Erythroblast (primary cell): ENCODE measurements at regions not wholly inside any gene's neighbourhood (a gene's known extent, or its start where the extent isn't known, plus 50 kb on each side); places are given as distances from the start of the nearest gene placed in this dataset.

ENCODE experiments used
- GATA1 ChIP-seq: IDR thresholded peaks from 2 replicates; pipeline ENCODE4 v1.6.1; 2011; ENCODE audit warnings: low read depth, mild to moderate bottlenecking, control low read depth, low read length, moderate library complexity
- POLR2A ChIP-seq: IDR thresholded peaks from 2 replicates; pipeline ENCODE4 v1.6.1; 2011; ENCODE audit warnings: mild to moderate bottlenecking, low read length

- TF ChIP-seq POLR2A: no peak
- TF ChIP-seq GATA1: no peak
These were observed 242.5 kb upstream of the RFX3 start for GRCh38 chr9:3768286-3768685.
